GM21381 (cell line): ENCODE measurements at regions not wholly inside any gene's neighbourhood (a gene's known extent, or its start where the extent isn't known, plus 50 kb on each side); places are given as distances from the start of the nearest gene placed in this dataset.

Experiments used
- ATAC-seq: cut with Tn5 transposase; IDR thresholded peaks from one replicate; pipeline ENCODE4 v1.9.1; 2021; ENCODE audit warnings: mild to moderate bottlenecking, moderate library complexity; ENCODE audit not compliant: unreplicated experiment

DNA sequence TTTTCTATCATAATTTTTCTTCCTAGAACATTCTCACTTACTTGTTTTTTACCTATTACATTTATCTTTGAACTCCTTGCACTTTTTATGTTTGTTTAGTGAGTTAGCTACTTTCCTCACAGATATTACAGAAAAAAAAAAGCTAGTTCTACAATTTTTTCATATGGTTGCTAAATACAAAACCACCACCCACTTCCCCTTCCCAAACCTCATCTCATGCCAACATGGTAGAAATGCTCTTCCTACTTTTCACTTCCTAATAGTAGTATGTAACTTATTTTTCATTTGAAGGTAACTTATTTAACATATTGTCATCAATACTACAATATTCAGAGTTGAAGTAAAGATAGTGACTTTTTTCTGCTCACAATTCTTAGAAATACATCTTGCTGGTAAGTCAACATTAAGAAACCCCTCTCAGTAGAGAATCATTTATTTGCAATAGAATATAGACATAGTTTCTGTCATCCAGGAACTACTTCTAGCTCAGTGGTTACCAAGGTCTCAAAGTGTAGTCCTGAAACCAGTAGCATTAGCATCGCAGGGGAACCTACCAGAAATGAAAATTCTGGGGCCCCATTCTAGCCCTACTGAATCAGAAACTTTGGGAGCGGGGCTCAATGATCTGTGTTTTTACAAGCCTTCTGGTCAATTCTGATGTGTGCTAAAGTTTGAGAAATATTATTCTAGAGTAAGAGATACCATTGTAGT, 1124.6 kb downstream of the DTWD2 start:
- no peak for ATAC-seq

DNA sequence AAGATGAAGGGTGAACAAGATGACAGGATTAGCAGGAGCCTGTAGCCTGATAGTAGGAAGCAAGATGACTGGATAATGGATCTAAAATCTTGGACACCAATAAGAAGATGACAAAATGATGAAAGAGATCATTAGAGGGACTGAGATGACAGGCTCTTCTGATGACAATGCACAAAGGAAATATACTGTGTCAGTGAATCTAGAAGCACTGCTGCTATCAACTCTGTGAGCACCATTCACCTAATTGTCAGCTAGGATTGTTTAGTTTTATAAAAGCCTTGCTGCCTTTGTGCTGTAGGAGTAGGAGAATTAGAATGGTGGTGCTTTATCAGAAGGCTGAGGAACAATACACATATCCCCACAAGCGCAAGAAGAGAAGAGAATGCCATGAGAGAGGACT, 1127.8 kb downstream of the DTWD2 start:
- ATAC-seq: no peak

DNA sequence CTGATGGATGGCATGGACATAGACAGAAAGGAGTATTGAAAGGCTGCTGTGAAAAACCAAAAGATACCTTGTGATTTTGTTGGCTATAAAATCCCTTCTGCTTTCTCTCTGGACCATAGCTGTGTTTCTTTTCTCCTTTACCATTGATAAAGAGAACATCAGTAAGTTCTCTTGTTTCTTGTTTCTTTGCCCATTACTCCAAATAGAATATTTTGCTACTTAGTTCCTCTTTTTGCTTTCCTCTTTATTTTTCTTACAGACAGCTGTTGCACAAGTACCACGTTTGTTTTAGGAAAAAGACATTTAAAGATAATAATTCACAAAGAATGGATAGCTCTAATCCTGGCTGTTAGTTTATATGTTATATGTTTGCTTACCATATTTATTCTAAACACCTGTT, 1129.2 kb downstream of the DTWD2 start:
- ATAC-seq: no peak

DNA sequence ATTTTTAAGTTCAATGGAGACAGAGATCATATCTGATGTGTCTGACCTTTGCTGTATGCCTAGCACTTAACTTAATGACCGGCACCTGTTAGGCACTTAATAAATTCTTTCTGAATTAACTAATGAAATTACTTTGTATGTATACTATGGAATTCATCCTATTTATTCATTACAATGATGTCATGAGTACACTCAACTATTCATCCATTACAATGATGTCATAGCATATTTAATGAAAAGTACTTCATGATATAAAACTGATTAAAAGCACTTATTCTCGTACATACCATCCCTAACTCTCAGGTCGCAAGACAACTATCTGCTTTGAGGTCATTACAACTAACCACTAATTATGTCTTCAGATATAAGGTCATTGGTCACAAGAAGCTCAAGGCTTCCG, 1131.6 kb downstream of the DTWD2 start:
- no peak for ATAC-seq

DNA sequence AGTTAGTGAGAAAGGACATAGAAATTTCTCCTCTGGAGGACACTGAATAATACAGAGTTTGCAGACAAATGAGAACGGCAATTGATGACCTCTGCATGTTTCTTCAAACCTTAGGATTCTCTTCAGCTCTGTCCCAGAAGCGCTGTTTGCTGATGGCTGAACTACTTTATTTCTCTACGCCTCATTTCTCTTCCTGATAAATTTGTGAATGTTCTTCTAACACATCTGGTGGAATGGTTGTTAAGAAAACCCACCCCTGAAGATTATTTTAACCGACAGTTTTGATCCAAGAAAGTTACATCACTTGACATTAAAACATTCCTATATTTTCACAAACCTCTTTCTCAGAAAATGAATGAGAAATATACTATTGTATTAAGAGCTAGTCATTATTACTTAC, 1150.6 kb downstream of the DTWD2 start:
- ATAC-seq: no peak

DNA sequence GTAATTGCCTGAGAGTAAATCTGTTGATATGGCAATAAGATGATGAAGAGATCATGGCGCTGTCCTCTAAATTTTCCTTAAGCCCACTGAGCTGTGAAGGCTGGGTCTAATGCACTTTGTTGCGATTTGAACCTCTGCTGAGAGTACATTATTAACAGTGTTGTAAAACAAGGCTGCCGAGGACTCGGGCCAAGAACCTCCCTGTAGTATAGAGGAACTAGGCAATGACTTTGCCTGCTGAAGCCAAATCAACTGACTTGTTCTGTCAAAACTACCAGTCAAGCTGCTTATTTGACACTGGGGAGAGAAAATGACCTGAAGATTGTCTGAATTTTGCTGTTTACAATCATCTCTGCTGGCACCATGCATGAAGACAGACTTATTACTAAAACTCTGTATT, 1154.7 kb downstream of the DTWD2 start:
- no peak for ATAC-seq

DNA sequence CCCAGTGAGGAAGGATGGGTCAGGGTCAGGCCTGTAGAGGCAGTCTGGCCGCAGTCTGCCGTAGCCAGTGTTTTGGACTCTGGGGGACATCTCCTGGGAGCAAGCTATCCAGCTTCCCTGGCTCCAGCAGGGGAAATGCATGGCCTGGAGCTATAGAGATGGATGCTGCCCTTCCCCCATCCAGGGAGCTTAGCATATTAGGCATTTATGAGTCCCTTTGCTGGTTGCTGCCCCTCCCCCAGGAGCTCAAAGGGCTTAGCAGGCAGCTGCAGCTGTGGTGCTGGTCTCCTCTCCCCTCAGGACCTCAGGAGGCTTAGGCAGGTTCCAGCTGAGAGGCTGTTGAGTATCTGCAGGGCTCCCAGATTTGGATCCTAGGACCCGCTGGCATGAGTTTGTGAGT, 1158.7 kb downstream of the DTWD2 start:
- ATAC-seq: no peak

DNA sequence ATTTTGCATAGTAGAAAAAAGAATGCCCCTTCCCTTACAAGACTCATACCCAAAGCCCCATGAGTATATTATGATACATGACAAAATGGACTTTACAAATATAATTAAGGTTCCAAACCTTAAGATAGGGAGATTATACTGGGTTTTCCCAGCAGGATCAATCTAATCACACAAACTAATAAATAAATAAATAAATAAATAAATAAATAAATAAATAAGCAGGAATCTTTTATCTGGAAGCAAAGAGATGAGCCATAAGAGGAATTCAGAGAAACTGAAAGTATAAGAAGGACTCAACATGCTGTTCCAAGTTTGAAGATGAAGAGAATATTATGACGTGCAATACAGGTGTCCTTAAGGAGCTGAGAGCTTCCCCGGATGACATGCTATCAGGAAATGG, 1174.5 kb downstream of the DTWD2 start:
- no peak for ATAC-seq

DNA sequence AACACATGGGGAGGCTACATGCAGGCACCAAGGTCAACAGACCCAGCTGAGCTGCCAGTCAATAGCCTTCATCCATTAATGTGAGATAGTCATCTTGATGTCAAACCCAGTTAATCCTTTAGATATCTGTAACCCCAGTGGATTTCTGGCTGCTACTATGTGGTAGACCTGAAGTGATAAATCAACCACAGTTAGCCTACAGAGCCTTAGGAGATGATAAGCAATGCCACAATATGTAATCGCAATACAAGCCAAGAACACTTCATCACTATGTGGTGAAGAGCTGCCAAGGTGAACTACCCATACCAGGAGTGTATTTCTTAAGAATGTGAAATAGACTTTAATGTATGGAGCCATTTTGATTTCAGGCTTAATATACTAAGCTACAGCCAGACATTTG, 1175.5 kb downstream of the DTWD2 start:
- ATAC-seq: no peak

DNA sequence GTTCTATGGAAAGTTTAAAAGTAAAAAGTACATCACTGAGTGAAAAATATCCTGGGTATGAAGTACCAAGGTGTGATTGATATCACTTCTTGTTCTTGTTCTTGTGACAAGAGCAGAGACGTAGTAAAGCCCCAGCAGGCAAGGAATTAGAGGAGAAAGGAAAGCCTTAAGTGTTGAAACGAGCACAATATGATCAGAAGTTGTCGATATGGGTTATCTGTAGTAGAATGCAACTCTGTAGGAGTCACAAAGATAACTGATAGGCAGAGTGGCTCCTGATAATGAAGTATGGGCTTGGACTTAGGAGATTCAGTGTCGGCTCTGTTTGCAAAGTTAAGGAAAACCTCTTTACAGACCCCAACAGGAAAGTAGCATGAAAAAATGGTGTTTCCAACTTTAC, 1179.1 kb downstream of the DTWD2 start:
- ATAC-seq: no peak

DNA sequence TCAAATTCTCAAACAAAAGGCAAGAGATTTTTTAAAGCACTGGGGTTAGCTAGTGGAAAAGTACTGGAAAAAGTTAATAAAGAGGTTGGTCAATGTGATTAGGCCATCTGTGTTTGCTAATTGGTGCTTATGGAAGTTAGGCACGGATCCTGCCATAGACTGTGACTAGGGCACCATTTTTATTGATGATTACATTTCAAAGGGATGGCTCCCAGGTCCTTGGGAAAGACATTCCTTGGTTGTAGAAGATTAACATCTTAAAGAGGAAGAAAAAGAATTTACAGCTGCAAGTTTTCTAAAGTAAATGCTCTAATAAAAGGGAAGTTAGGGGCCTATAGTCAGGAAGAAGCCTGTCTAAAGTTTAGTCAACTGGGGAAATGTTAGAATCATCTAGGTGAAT, 1183.3 kb downstream of the DTWD2 start:
- ATAC-seq: no peak

DNA sequence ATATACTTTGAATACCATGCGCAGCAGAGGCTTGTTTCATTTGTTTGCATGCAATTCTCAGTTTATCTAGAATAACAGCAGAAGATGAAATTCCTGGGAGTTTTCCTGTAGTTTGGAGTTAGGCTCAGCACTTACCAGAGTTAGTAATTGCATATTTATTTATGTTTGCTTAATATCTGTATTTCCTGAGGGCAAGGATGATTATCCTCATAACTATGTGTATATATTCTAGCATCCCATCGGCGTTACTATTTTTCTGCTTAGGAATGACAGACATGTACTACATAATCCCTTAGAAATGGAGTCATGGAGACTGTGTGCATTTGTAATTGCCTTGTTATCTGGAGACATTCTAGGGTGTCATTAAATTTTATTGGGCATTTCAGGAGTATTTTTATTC, 1184.8 kb downstream of the DTWD2 start:
- no peak for ATAC-seq

DNA sequence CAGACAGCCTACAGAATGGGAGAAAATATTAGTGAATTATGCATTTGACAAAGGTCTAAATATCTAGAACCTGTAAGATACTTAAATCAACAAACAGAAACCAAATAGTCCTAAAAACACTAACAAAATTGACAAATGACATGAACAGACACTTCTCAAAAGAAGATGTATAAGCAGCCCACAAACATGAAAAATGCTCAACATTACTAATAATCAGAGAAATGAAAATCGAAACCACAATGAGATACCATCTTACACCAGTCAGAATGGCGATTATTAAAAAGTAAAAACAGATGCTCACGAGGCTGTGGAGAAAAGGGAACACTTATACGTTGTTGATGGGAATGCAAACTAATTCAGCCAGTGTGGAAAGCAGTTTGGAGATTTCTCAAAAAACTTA, 1186.8 kb downstream of the DTWD2 start:
- no peak for ATAC-seq

DNA sequence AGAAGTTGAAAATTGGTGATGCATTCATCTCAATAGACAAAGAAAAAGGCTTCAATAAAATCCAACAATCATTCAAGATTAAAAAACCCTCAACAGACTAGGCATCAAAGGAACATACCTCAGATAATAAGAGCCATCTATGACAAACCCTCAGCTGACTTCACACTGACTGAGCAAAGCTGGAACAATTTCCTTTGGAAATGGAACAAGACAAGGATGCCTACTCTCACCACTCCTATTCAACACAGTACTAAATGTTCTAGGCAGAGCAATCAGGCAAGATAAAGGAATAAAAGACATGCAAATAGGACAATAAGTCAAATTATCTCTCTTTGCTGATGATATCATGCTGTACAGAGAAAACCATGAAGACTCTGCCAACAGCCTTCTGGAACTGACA, 1188.1 kb downstream of the DTWD2 start:
- ATAC-seq: no peak

DNA sequence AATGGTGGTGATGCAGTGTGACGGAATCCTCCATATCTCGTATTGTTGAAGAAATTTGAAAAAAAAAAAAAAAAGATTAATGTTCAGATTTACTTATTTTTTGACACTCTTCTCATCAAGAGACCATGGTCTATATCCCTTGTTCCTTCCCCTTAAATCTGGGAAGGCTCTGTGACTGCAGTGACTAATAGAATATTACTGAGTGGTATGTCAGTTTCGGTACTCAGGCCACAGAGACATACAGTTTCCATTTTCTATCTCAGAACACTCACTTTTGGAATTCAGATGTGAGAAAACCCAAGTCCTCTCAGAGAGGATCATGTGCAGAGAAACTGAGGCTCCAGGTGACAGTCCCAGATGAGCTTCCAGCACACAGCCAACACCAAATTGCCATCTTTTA, 1193.5 kb downstream of the DTWD2 start:
- ATAC-seq: no peak

DNA sequence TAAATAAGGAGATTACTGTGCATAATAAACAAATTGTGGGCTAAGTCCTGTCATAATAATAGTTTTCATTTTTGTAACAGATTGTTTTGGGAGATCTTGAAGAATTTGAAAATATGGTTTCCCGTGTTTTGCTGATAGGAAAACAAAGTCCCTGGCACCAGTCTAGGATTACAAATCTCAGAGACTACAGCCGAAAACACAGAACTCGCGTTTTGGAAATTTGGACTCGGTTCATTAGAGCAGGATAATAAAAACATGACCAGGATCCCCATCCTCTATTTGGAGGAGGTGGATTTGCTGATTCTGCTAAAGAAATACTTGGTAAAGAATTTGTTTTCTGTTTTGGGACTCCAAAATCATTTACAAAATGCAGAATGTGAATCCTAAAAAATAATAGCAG, 1194.4 kb downstream of the DTWD2 start:
- ATAC-seq: no peak

DNA sequence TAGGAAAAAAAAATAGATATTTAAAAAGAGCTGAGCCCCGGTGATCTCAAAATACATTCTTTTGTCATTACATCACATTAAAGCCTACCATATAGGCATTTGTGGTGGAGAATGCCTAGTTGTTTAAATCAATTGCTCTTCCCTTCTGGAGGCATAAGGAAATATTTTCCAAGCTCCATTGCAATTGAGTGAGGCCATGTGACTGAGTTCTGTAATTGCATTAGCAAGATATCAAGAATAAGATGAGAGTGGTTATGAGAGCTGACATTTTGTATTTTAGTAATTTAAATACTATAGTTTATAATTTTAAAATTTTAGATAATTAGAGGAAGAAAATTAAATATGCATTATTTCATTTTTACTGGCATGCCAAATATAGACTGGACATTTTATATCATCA, 1195.9 kb downstream of the DTWD2 start:
- no peak for ATAC-seq

DNA sequence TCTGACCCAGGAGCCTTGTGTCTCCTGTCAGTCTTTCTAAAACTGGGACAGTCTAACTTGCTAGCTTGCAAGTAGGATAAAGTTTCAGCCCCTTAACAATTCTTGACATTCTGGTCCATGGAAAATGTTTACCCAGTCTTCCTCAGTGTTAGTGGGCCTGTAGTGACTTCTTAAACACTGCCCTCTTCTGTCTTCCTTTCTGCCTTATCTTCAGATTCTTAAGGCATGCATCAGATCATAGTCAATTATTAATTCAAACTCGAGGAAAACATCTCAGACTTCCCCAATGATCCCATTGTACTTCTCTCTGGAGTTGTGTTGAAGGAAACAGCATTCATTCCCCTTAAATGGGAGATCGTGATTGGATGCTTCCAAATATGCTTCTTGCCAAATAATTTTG, 1199.8 kb downstream of the DTWD2 start:
- no peak for ATAC-seq

DNA sequence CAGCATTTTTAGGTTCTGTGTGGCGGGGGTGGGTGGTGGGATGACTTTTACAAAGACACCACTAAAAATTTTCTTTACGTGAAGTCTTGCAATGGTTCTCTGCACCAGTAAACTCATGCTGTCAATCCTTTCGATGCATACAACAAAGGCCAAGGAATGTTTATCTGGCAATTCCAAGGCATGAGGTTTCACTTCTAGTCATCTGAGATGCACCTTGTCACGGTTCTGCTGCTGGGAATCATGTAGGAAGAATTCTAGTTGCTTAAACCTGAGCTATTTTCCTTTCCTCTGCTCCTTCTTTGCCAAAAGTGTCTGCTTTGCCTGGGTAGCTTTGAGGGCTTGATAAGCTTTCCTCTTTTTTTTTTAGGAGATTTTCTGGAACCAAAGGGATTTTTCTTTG, 1204.5 kb upstream of the SEMA6A start:
- ATAC-seq: no peak

DNA sequence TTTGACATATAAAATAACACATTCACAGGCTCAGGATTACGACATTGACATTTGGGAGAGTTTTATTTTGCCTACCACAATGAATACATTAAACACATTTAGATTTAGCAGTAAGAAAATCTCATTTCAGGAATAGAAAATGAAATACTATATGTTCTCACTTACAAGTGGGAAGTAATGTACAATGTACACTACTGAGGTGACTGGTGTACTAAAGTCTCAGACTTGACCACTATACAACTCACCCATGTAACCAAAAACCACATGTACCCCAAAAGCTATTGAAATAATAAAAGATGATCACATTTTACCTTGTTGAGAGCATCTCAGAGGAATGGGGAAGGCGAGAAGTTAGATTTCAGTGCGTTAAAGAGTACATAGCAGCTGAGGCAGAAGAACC, 1202.4 kb upstream of the SEMA6A start:
- ATAC-seq: no peak

DNA sequence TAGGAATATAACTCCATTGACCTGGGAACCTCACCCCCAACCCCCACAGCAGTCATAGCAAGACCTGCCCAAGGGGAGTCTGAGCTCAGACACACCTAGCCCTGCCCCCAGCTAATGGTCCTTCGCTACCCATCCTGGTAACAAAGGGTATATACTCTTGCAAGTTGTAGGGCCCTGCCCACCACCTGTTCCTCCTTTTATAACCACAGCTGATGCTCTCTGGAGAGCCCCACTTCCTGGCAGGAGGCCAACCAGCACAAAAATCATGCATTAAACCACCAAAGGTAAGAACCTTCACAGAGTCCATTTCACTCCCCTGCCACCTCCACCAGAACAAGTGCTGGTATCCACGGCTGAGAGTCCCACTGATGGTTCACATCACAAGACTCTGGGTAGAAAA, 1195.3 kb upstream of the SEMA6A start:
- ATAC-seq: no peak

DNA sequence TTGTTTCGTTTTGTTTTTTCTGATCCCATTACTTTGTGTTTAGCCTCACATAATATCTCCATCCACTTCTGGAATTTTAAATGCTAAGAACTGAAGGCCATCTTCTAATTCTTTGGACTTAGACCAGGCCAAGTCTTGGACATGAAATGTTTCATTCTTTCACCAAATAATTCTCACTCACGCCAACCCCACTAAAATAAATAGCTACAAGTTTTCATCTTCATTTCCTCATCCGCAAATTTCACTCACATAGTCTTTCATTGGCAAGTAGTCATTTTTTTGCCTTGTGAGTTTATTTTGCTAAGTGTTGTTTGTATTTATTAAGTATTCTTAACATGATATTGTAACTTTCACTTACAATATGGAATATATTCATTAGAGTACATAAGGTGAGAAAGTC, 1188.6 kb upstream of the SEMA6A start:
- ATAC-seq: no peak

DNA sequence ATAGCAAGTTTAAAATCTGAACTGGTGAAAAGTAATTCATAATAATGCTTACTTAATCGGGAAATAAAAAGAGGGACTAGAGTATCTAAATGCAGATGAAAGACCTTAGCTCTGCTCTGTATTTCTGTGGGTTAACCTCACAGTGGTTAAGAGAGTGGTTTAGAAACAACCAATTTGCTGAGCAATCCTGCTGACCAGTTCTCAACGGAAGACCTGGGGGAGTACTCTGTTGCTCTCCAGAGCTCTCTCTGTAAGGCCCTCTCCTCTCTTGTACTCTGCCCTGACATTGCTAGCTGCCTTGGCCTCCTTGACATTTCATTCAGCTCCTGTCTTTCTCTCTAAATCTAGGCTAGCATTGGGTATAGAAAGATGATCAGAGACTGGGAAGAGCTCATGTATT, 1186.6 kb upstream of the SEMA6A start:
- no peak for ATAC-seq
